Lower lobe of right lung (tissue), 2 donors: ENCODE measurements at regions not wholly inside any gene's neighbourhood (a gene's known extent, or its start where the extent isn't known, plus 50 kb on each side); places are given as distances from the start of the nearest gene placed in this dataset.

Experiments used
- ATAC-seq, 2 donors: fragments of 200-7000 bp; cut with Tn5 transposase; one replicate each; pipeline ENCODE4 v1.9.1; 2020 to 2022; ENCODE audit warnings: mild to moderate bottlenecking in 2 of 2, moderate library complexity in 2 of 2
- DNase-seq: peaks from one replicate; pipeline ENCODE4 v3.0.0-alpha.2; 2020
- H3K27ac ChIP-seq: fragments of 200-600 bp; one replicate; pipeline ENCODE4 v1.8.0; 2022
- H3K27me3 ChIP-seq: fragments of 200-600 bp; one replicate; pipeline ENCODE4 v1.8.0; 2022; ENCODE audit warnings: low read depth
- H3K36me3 ChIP-seq: fragments of 200-600 bp; one replicate; pipeline ENCODE4 v1.8.0; 2022; ENCODE audit warnings: mild to moderate bottlenecking
- H3K4me1 ChIP-seq: fragments of 200-600 bp; one replicate; pipeline ENCODE4 v1.8.0; 2022
- H3K4me3 ChIP-seq: fragments of 200-600 bp; one replicate; pipeline ENCODE4 v1.8.0; 2022; ENCODE audit warnings: mild to moderate bottlenecking
- H3K9me3 ChIP-seq: fragments of 200-600 bp; one replicate; pipeline ENCODE4 v1.8.0; 2022
- intact Hi-C: fragments of 100-400 bp; cut with DNase I; formaldehyde crosslinking; loops from one replicate; pipeline ENCODE4 v1.11.0; 2022
- TF ChIP-seq, protein P1 (sequence below): fragments of 200-600 bp; IDR thresholded peaks from one replicate; pipeline ENCODE4 v1.8.0; 2022; ENCODE audit warnings: antibody characterized with exemption, mild to moderate bottlenecking
- donor health status: DM: no; HTN: yes; CAD: no; lungs with severe emphysema.

DNA sequence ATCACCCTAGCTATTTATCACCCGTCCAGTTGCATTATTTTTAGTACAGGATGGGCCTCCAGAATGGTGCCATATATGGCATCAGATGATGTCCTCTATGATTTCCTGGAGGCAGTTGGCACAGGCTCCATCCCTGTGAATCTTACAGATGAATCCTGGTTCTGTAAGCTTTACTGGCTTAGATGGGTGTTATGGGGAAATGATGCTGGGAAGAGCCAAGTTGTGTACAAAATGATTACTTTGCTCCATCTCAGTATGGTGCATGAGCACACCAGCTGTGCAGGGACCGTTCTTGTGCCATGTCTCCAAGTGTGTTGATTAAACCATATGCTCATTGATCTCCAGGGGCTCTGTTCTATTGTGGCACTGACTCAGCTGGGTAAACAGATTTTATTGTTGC, 755.7 kb downstream of the TLR4 start:
- TF ChIP-seq, protein P1, sequence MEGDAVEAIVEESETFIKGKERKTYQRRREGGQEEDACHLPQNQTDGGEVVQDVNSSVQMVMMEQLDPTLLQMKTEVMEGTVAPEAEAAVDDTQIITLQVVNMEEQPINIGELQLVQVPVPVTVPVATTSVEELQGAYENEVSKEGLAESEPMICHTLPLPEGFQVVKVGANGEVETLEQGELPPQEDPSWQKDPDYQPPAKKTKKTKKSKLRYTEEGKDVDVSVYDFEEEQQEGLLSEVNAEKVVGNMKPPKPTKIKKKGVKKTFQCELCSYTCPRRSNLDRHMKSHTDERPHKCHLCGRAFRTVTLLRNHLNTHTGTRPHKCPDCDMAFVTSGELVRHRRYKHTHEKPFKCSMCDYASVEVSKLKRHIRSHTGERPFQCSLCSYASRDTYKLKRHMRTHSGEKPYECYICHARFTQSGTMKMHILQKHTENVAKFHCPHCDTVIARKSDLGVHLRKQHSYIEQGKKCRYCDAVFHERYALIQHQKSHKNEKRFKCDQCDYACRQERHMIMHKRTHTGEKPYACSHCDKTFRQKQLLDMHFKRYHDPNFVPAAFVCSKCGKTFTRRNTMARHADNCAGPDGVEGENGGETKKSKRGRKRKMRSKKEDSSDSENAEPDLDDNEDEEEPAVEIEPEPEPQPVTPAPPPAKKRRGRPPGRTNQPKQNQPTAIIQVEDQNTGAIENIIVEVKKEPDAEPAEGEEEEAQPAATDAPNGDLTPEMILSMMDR, result no peak
- Histone ChIP-seq H3K9me3 (no peaks in the 10 kb centered on the region), H3K4me1 (no peaks in the 10 kb centered on the region), H3K4me3 (no peak overlapping the region), H3K27ac (no peak overlapping the region), H3K36me3 (no peaks in the 10 kb centered on the region), H3K27me3 (no peaks in the 10 kb centered on the region)
- DNase-seq (no peak), ATAC-seq (no peak)
- intact Hi-C loops, result no loop called here

DNA sequence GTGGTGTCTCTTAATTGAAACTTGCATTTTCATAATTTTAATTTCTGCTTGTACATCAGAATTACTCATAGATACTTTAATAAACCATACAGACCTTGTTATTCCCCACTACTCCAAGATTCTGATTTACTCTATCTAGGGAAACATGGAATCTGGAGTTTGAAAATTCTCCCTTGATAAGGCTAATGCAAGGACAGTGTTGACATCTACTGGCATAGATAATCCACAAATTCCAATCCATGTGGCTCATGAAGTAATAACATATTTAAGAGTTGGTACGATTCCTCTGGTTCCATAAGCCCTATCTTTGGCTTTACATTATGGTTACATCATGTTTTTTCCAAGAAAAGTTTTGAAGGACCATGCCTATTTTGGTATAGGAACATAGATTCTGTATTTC, 759.2 kb downstream of the TLR4 start:
- Histone ChIP-seq H3K27ac (no peak overlapping the region), H3K4me1 (no peaks in the 10 kb centered on the region), H3K27me3 (no peaks in the 10 kb centered on the region), H3K36me3 (no peaks in the 10 kb centered on the region), H3K4me3 (no peak overlapping the region), H3K9me3 (no peaks in the 10 kb centered on the region)
- DNase-seq (no peak), ATAC-seq (no peak)
- intact Hi-C loops, result no loop called here
- TF ChIP-seq, protein P1, result no peak

DNA sequence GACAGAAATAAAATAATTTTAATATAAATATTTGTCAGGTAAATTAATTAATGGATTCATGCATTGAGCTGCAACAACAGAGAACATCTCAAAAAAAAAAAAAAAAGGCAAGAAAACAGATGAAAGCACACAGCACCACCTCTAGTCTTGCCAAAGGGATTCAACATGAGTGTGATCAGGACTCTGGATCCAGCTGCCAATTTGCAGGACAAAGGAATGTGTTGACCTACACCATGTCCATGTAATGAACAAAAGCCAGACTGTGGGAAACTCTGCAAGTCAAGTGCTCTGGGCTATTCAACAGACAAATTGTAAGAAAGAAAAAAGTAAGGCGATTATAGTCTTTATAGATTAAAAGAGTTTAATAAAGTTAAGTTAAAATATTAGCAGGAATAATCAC, 769.3 kb downstream of the TLR4 start:
- DNase-seq (no peak), ATAC-seq (no peak)
- intact Hi-C loops, result no loop called here
- Histone ChIP-seq H3K4me1 (no peaks in the 10 kb centered on the region), H3K27me3 (no peaks in the 10 kb centered on the region), H3K27ac (no peak overlapping the region), H3K4me3 (no peak overlapping the region), H3K9me3 (no peaks in the 10 kb centered on the region), H3K36me3 (no peaks in the 10 kb centered on the region)
- TF ChIP-seq, protein P1, result no peak

DNA sequence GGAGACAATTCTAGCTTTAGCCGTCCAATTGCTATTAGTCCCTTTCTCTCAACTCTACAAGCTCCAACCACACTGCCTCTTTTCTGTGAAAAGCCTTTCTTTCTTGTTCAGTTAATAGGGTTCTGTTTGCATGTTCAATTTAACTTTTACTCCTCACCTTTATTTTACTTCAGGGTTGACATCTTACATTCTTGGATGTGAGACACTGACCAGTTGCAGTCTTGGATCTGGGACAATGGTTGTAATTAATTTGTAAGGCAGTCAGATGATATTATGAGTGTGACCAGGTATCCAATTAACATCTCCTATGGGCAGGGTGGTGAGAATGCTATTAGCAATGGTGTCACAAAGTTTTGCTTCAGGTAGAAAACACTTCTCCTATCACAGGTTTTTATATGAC, 774.5 kb downstream of the TLR4 start:
- TF ChIP-seq, protein P1, result no peak
- H3K27me3 ChIP-seq, result no peaks in the 10 kb centered on the region
- H3K27ac ChIP-seq, result no peak overlapping the region
- no peaks in the 10 kb centered on the region for H3K36me3 ChIP-seq
- H3K4me1 ChIP-seq, result no peaks in the 10 kb centered on the region
- H3K9me3 ChIP-seq, result no peaks in the 10 kb centered on the region
- ATAC-seq (no peak), DNase-seq (no peak)
- no peak overlapping the region for H3K4me3 ChIP-seq
- intact Hi-C loops, result no loop called here

DNA sequence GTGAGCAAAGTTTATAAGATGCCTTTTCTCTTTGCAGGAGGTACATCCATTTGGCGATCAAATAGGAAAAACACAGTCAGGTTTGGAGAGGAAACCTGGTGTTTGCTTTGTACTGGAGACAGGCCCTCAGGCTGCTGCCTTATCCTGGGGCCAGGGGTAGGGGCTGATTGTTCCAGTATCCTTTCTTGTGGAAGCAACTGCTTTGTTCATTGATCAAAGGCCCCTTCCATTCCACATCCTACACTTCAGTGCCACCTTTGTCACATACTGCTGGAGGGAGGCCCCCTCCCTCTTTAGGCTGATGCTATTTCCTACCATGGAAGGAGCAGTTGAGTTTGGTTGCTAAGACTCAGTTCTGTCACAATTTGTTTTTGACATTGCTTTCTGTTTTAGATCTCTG, 778.1 kb downstream of the TLR4 start:
- Histone ChIP-seq H3K9me3 (no peaks in the 10 kb centered on the region), H3K36me3 (no peaks in the 10 kb centered on the region), H3K27ac (no peak overlapping the region), H3K4me3 (no peak overlapping the region), H3K27me3 (no peaks in the 10 kb centered on the region), H3K4me1 (no peaks in the 10 kb centered on the region)
- ATAC-seq, result no peak
- TF ChIP-seq, protein P1, result no peak
- DNase-seq, result no peak
- intact Hi-C loops, result no loop called here

DNA sequence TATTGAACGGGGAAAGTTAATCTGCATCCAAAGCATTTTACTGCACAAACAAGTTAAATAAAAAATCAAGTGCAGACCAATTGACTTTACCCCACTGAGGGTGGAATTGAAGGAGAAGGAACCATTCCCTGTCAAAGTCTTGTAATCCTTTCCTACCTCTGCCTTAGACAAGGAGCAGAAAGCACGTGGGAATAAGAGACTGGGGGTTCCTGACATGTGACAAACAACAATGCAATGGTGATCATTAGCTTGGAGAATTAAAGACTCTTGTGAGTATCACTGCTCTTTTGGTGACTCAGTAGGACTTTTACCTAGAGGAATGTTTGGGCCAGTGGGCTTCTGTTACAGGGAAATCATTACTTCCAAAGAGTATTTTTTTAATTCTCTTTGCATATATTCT, 779.5 kb downstream of the TLR4 start:
- intact Hi-C loops, result no loop called here
- no peaks in the 10 kb centered on the region for H3K36me3 ChIP-seq
- ATAC-seq (no peak), DNase-seq (no peak)
- no peaks in the 10 kb centered on the region for H3K27me3 ChIP-seq
- H3K4me3 ChIP-seq, result no peak overlapping the region
- TF ChIP-seq, protein P1, result no peak
- no peak overlapping the region for H3K27ac ChIP-seq
- no peaks in the 10 kb centered on the region for H3K4me1 ChIP-seq
- no peaks in the 10 kb centered on the region for H3K9me3 ChIP-seq
